HEK293T (cell line): ENCODE measurements at regions not wholly inside any gene's neighbourhood (a gene's known extent, or its start where the extent isn't known, plus 50 kb on each side); places are given as distances from the start of the nearest gene placed in this dataset.

Experiments used
- CTCF ChIA-PET: fragments of 350-600 bp; formaldehyde crosslinking; extraction: SDS; loops from one replicate; lab custom pipeline; 2021; ENCODE audit warnings: antibody characterized with exemption, inconsistent platforms; lab: Yijun Ruan, JAX
- POLR2A ChIA-PET: fragments of 350-600 bp; formaldehyde crosslinking; extraction: SDS; loops from one replicate; lab custom pipeline; 2020; ENCODE audit warnings: antibody characterized with exemption, inconsistent platforms; lab: Yijun Ruan, JAX
- DNase-seq: peaks from one replicate; pipeline ENCODE4 v3.0.0; 2012; ENCODE audit warnings: mixed read lengths; ENCODE audit errors: extremely low spot score
- ARNT ChIP-seq: fragments of 450-650 bp; IDR thresholded peaks from 2 replicates; pipeline ENCODE4 v1.6.1; 2017; ENCODE audit warnings: mild to moderate bottlenecking
- BHLHE40 ChIP-seq: fragments of 450-650 bp; IDR thresholded peaks from 2 replicates; pipeline ENCODE4 v1.6.1; 2016; ENCODE audit warnings: mild to moderate bottlenecking, moderate library complexity, borderline replicate concordance
- CTBP1 ChIP-seq: fragments of 450-650 bp; IDR thresholded peaks from 2 replicates; pipeline ENCODE4 v1.6.1; 2016; ENCODE audit warnings: borderline replicate concordance
- ELF4 ChIP-seq: fragments of 450-650 bp; IDR thresholded peaks from 2 replicates; pipeline ENCODE4 v1.6.1; 2017; ENCODE audit warnings: antibody characterized with exemption
- FOXA1 ChIP-seq: fragments of 450-650 bp; IDR thresholded peaks from 2 replicates; pipeline ENCODE4 v1.6.1; 2016; ENCODE audit warnings: mild to moderate bottlenecking
- FOXK2 ChIP-seq: fragments of 450-650 bp; IDR thresholded peaks from 2 replicates; pipeline ENCODE4 v1.6.1; 2016; ENCODE audit warnings: mild to moderate bottlenecking
- FOXM1 ChIP-seq: fragments of 450-650 bp; IDR thresholded peaks from 2 replicates; pipeline ENCODE4 v1.6.1; 2017; ENCODE audit warnings: mild to moderate bottlenecking, borderline replicate concordance
- HDGF ChIP-seq: fragments of 450-650 bp; IDR thresholded peaks from 2 replicates; pipeline ENCODE4 v1.6.1; 2017; ENCODE audit warnings: antibody characterized with exemption, borderline replicate concordance
- L3MBTL2 ChIP-seq: fragments of 450-650 bp; conservative IDR thresholded peaks from 2 replicates; pipeline ENCODE4 v1.6.1; 2016; ENCODE audit warnings: mild to moderate bottlenecking
- LEF1 ChIP-seq: fragments of 450-650 bp; IDR thresholded peaks from 2 replicates; pipeline ENCODE4 v1.6.1; 2017; ENCODE audit warnings: mild to moderate bottlenecking, borderline replicate concordance
- NFRKB ChIP-seq: fragments of 450-650 bp; IDR thresholded peaks from 2 replicates; pipeline ENCODE4 v1.6.1; 2016; ENCODE audit warnings: mild to moderate bottlenecking, moderate library complexity
- SP1 ChIP-seq: fragments of 450-650 bp; IDR thresholded peaks from 2 replicates; pipeline ENCODE4 v1.6.1; 2017
- SUZ12 ChIP-seq: fragments of 450-650 bp; IDR thresholded peaks from 2 replicates; pipeline ENCODE4 v1.6.1; 2016; ENCODE audit warnings: mild to moderate bottlenecking
- TARDBP ChIP-seq: fragments of 450-650 bp; IDR thresholded peaks from 2 replicates; pipeline ENCODE4 v1.6.1; 2016
- ZNF384 ChIP-seq: fragments of 450-650 bp; IDR thresholded peaks from 2 replicates; pipeline ENCODE4 v1.6.1; 2016
- TF ChIP-seq, protein P1 (sequence below): fragments of 450-650 bp; IDR thresholded peaks from 2 replicates; pipeline ENCODE4 v1.6.1; 2016

- ChIA-PET CTCF (no interaction called here), POLR2A (no interaction called here)
- no peak for TF ChIP-seq SUZ12
- TF ChIP-seq HDGF, result no peak
- no peak for TF ChIP-seq NFRKB
- no peak for TF ChIP-seq BHLHE40
- TF ChIP-seq FOXK2, result no peak
- DNase-seq, result no peak
These were observed 291.2 kb downstream of the BRINP1 start for GRCh38 chr9:119078015-119078414.

- ChIA-PET POLR2A (no interaction called here), CTCF (no interaction called here)
- no peak for DNase-seq
- TF ChIP-seq ZNF384 (no peak), CTBP1 (no peak), FOXA1 (no peak), SUZ12 (no peak), L3MBTL2 (no peak), SP1 (no peak), BHLHE40 (no peak), NFRKB (no peak), HDGF (no peak), FOXM1 (no peak), FOXK2 (no peak), ARNT (no peak), LEF1 (no peak), ELF4 (no peak), TARDBP (no peak)
- TF ChIP-seq, protein P1, sequence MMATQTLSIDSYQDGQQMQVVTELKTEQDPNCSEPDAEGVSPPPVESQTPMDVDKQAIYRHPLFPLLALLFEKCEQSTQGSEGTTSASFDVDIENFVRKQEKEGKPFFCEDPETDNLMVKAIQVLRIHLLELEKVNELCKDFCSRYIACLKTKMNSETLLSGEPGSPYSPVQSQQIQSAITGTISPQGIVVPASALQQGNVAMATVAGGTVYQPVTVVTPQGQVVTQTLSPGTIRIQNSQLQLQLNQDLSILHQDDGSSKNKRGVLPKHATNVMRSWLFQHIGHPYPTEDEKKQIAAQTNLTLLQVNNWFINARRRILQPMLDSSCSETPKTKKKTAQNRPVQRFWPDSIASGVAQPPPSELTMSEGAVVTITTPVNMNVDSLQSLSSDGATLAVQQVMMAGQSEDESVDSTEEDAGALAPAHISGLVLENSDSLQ, result no peak
These were observed 285.6 kb downstream of the BRINP1 start for GRCh38 chr9:119083673-119084072.

GRCh38 chr9:119086590-119086989 lies 282.6 kb downstream of the BRINP1 start:
- no peak for DNase-seq
- TF ChIP-seq FOXA1 (no peak), ZNF384 (no peak)
- ChIA-PET CTCF (no interaction called here), POLR2A (no interaction called here)

GRCh38 chr9:119088002-119088547 lies 281.2 kb downstream of the BRINP1 start:
- POLR2A ChIA-PET, result no interaction called here
- TF ChIP-seq ZNF384, result no peak
- no peak for TF ChIP-seq ARNT
- TF ChIP-seq HDGF, result no peak
- TF ChIP-seq L3MBTL2, result no peak
- no peak for TF ChIP-seq LEF1
- TF ChIP-seq FOXM1, result no peak
- CTCF ChIA-PET, result no interaction called here
- no peak for DNase-seq

- no peak for TF ChIP-seq ELF4
- no peak for TF ChIP-seq BHLHE40
- no peak for TF ChIP-seq FOXM1
- TF ChIP-seq FOXK2, result no peak
- no peak for TF ChIP-seq SP1
- TF ChIP-seq SUZ12, result no peak
- no peak for TF ChIP-seq NFRKB
- TF ChIP-seq LEF1, result no peak
- no peak for TF ChIP-seq TARDBP
- TF ChIP-seq HDGF, result no peak
- TF ChIP-seq ZNF384, result no peak
- TF ChIP-seq L3MBTL2, result no peak
- TF ChIP-seq FOXA1, result no peak
- ChIA-PET CTCF (no interaction called here), POLR2A (no interaction called here)
- no peak for DNase-seq
These were observed 278.2 kb downstream of the BRINP1 start for GRCh38 chr9:119091074-119091473.

DNA sequence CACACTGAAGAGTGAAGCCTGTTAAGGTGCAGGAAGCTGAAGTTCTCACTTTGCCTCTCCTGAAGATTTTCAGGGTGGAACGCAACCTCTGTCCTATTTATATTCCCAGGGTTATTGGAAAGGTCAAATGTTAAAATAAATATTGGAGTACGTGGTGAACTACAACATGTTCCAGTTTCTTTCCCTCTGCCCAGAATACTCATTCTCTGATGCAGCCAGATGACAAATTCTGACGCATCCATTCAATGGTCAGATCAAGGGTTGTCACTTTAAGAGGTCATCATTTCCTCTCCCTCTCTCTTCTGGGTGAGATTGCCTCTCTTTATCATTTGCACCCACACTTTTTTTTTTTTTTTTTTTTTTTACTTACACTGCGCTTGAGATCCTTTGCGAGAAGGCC lies 277.1 kb downstream of the BRINP1 start:
- TF ChIP-seq LEF1 (no peak), ZNF384 (no peak), ELF4 (no peak), NFRKB (no peak), FOXK2 (no peak), CTBP1 (no peak), ARNT (no peak), HDGF (no peak), FOXA1 (no peak), SP1 (no peak), BHLHE40 (no peak), SUZ12 (no peak), TARDBP (no peak), L3MBTL2 (no peak)
- TF ChIP-seq, protein P1, result no peak
- DNase-seq, result no peak
- ChIA-PET POLR2A (no interaction called here), CTCF (no interaction called here)

GRCh38 chr9:119094086-119094485 lies 275.1 kb downstream of the BRINP1 start:
- TF ChIP-seq L3MBTL2 (no peak), ZNF384 (no peak), FOXM1 (no peak), ARNT (no peak), NFRKB (no peak), LEF1 (no peak), FOXA1 (no peak), ELF4 (no peak), CTBP1 (no peak), BHLHE40 (no peak), TARDBP (no peak), HDGF (no peak), FOXK2 (no peak), SP1 (no peak), SUZ12 (no peak)
- TF ChIP-seq, protein P1, result no peak
- POLR2A ChIA-PET, result no interaction called here
- CTCF ChIA-PET, result no interaction called here
- no peak for DNase-seq
